ENCODE measurements at regions not wholly inside any gene's neighbourhood (a gene's known extent, or its start where the extent isn't known, plus 50 kb on each side); places are given as distances from the start of the nearest gene placed in this dataset.
"Not testable (repeated sequence)": the region's sequence is repeated elsewhere in the genome, so short reads cannot be mapped to it uniquely, and the experiment has no call there.

- TF ChIP-seq CTCF (optimal IDR thresholded peaks at IDR 0.05 in 1 of 3, IDR thresholded peaks at IDR 0.05 in 1 of 3, conservative IDR thresholded peaks at IDR 0.05 in 1 of 3; ENCODE audit: extremely low read depth in 1 of 3, insufficient read depth in 2 of 3, low read length in 3 of 3); EZH2 (IDR thresholded peaks at IDR 0.05; ENCODE audit: low read length): not testable (repeated sequence)
Measured at GRCh38 chr7:86045197-86045596, 598.5 kb upstream of the GRM3 start.

Measured in keratinocyte (primary cell).